Suprapubic skin (tissue), 4 donors: ENCODE measurements at regions not wholly inside any gene's neighbourhood (a gene's known extent, or its start where the extent isn't known, plus 50 kb on each side); places are given as distances from the start of the nearest gene placed in this dataset.
"Not testable (repeated sequence)": the region's sequence is repeated elsewhere in the genome, so short reads cannot be mapped to it uniquely, and the experiment has no call there.

Experiments used
- DNase-seq, 2 donors: peaks; one replicate each; pipeline ENCODE4 v3.0.0-alpha.2; 2019; ENCODE audit warnings: low spot score in 2 of 2
- H3K27ac ChIP-seq: fragments of 200-600 bp; sonication (generic); one replicate; pipeline ENCODE4 v1.5.1; 2019
- H3K27me3 ChIP-seq: fragments of 200-600 bp; sonication (generic); one replicate; pipeline ENCODE4 v1.5.1; 2019
- H3K36me3 ChIP-seq: fragments of 200-600 bp; sonication (generic); one replicate; pipeline ENCODE4 v1.5.1; 2019
- H3K4me1 ChIP-seq: fragments of 200-600 bp; sonication (generic); one replicate; pipeline ENCODE4 v1.5.1; 2019
- H3K4me3 ChIP-seq: fragments of 200-600 bp; sonication (generic); one replicate; pipeline ENCODE4 v1.5.1; 2019; ENCODE audit warnings: mild to moderate bottlenecking
- H3K9me3 ChIP-seq: fragments of 200-600 bp; sonication (generic); one replicate; pipeline ENCODE4 v1.5.1; 2019
- EP300 ChIP-seq: sonication (generic); formaldehyde crosslinking; IDR thresholded peaks from one replicate; pipeline ENCODE4 v1.6.1; 2017; ENCODE audit warnings: antibody characterized with exemption
- POLR2A ChIP-seq, 2 donors: fragments of 450-650 bp; IDR thresholded peaks; one replicate each; pipeline ENCODE4 v1.6.1; 2017; ENCODE audit warnings: antibody characterized with exemption in 2 of 2, mild to moderate bottlenecking in 2 of 2, moderate library complexity in 2 of 2
- POLR2AphosphoS5 ChIP-seq, 3 donors: sonication (generic); formaldehyde crosslinking; IDR thresholded peaks; one replicate each; pipeline ENCODE4 v1.6.1; 2017; ENCODE audit warnings: antibody characterized with exemption in 3 of 3
- WGBS: methylation state at CpG from one replicate; pipeline ENCODE4 v1.1.5; 2018; 5-methylcytosine and 5-hydroxymethylcytosine counted together
- TF ChIP-seq, protein P1 (sequence below), 2 donors: fragments of 200-600 bp in 1 of 2; fragments of 450-650 bp in 1 of 2; sonication (generic) in 1 of 2; IDR thresholded peaks; one replicate each; pipeline ENCODE4 v1.5.1; 2016 to 2019; ENCODE audit warnings: antibody characterized with exemption in 2 of 2, mild to moderate bottlenecking in 1 of 2, moderate library complexity in 1 of 2

DNA sequence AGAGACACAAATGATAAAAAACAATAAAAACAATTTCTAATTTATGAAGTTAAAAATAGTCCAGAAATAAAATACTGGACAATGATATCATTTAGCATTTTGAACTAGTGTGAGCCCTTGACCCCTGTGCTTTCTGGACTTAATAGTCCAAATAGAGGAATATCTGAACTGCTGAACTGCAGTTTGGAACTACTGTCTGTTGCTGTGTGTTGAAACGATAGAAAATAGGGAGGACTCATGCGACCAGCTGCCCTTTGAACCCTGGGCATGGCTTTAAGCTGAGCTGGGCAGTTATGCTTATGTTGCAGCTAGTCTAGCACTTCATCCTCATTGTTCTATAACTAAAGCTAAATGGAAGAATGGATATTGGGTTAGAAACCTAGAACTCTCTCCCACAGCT lies 99.5 kb downstream of the FMR1NB start:
- no peaks in the 10 kb centered on the region for H3K9me3 ChIP-seq
- no peaks in the 10 kb centered on the region for H3K4me1 ChIP-seq
- WGBS: 75% methylated on average over 2 of the region's 2 CpGs

GRCh38 chrX:148084611-148085010 lies 103.5 kb downstream of the FMR1NB start:
- TF ChIP-seq EP300 (no peak), POLR2AphosphoS5 (IDR thresholded peaks at IDR 0.05) (no peak), POLR2A (IDR thresholded peaks at IDR 0.05) (no peak)
- TF ChIP-seq, protein P1, sequence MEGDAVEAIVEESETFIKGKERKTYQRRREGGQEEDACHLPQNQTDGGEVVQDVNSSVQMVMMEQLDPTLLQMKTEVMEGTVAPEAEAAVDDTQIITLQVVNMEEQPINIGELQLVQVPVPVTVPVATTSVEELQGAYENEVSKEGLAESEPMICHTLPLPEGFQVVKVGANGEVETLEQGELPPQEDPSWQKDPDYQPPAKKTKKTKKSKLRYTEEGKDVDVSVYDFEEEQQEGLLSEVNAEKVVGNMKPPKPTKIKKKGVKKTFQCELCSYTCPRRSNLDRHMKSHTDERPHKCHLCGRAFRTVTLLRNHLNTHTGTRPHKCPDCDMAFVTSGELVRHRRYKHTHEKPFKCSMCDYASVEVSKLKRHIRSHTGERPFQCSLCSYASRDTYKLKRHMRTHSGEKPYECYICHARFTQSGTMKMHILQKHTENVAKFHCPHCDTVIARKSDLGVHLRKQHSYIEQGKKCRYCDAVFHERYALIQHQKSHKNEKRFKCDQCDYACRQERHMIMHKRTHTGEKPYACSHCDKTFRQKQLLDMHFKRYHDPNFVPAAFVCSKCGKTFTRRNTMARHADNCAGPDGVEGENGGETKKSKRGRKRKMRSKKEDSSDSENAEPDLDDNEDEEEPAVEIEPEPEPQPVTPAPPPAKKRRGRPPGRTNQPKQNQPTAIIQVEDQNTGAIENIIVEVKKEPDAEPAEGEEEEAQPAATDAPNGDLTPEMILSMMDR (IDR thresholded peaks at IDR 0.05): no peak
- no peaks in the 10 kb centered on the region for H3K9me3 ChIP-seq
- no peaks in the 10 kb centered on the region for H3K4me1 ChIP-seq
- no peaks in the 10 kb centered on the region for H3K36me3 ChIP-seq
- DNase-seq: no peak
- no peak overlapping the region for H3K4me3 ChIP-seq
- no peak overlapping the region for H3K27ac ChIP-seq
- H3K27me3 ChIP-seq: no peaks in the 10 kb centered on the region
- WGBS: 6% methylated on average over 1 of the region's 1 CpG

More for the DNA sequence above, 99.5 kb downstream of the FMR1NB start:
- Histone ChIP-seq H3K27ac (no peak overlapping the region), H3K36me3 (no peaks in the 10 kb centered on the region), H3K27me3 (no peaks in the 10 kb centered on the region), H3K4me3 (no peak overlapping the region)
- TF ChIP-seq, protein P1 (IDR thresholded peaks at IDR 0.05): no peak
- no peak for TF ChIP-seq POLR2AphosphoS5 (IDR thresholded peaks at IDR 0.05)
- no peak for TF ChIP-seq POLR2A (IDR thresholded peaks at IDR 0.05)
- no peak for TF ChIP-seq EP300
- DNase-seq: no peak

DNA sequence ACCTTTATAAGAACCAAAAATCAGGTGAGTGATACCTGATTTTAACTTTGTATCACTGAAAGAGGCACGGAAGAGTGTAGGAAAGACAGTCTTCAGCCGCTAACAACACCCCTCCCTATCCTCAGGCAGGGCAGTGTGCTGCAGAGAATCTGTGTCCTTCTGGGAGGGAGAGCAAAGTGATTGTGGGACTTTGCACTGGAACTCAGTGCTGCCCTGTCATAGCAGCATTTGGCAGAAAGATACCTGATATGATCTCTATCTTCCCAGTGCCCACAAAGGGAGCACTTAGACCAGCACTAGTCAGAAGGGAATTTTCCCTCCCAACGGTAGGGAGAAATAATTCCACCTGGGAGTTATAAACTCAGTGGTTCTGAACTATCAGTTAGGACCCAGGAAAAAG lies 139.0 kb downstream of the FMR1NB start:
- no peak for TF ChIP-seq POLR2AphosphoS5 (IDR thresholded peaks at IDR 0.05)
- TF ChIP-seq EP300: no peak
- TF ChIP-seq, protein P1 (IDR thresholded peaks at IDR 0.05): no peak
- no peak for TF ChIP-seq POLR2A (IDR thresholded peaks at IDR 0.05)
- Histone ChIP-seq H3K4me1 (no peaks in the 10 kb centered on the region), H3K27me3 (no peaks in the 10 kb centered on the region), H3K27ac (no peak overlapping the region), H3K36me3 (no peaks in the 10 kb centered on the region), H3K4me3 (no peak overlapping the region), H3K9me3 (no peaks in the 10 kb centered on the region)
- DNase-seq: no peak
- 51% methylated on average over 3 of the region's 3 CpGs for WGBS

- Histone ChIP-seq H3K27ac (no peak overlapping the region), H3K9me3 (no peaks in the 10 kb centered on the region), H3K27me3 (no peaks in the 10 kb centered on the region), H3K36me3 (no peaks in the 10 kb centered on the region), H3K4me1 (no peaks in the 10 kb centered on the region), H3K4me3 (no peak overlapping the region)
- TF ChIP-seq POLR2AphosphoS5 (IDR thresholded peaks at IDR 0.05): no peak
- DNase-seq: no peak
- WGBS: 65% methylated on average over 3 of the region's 3 CpGs
Observed at GRCh38 chrX:148120999-148121623, 140.0 kb downstream of the FMR1NB start.

- H3K9me3 ChIP-seq, H3K4me1 ChIP-seq, H3K4me3 ChIP-seq, H3K36me3 ChIP-seq, H3K27ac ChIP-seq, DNase-seq, H3K27me3 ChIP-seq: not testable (repeated sequence)
- WGBS: 81% methylated on average over 32 of the region's 35 CpGs
Observed at GRCh38 chrX:148128872-148129505, 147.9 kb downstream of the FMR1NB start.

DNA sequence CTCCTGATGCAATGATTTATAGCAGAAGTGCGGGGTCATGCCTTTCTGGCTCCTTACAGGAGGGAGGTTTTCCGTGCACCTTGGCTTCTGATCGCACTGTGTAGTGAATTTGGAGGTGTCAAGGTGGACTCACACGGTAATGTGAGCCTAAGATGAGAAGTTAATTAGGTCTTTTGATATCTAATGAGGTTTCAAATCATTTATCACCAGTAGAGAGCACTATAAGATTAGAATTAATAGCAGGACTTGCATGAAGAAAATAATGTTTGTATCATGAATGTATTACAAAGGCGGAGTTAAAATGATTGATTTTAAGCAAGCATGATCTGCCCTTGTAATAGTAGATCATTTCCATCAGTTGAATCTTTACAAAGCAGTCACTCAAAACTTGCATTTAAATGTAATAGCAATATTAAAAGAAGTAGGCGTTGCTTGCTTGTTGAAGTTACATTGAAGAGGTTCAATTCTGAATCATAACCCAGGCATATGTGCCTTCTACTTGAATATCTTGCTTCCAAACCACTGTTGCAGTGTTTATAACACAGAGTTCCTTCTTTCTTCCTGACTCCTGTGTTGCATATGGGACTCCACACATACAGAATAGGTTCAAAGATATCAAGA lies 152.1 kb downstream of the FMR1NB start:
- 35% methylated on average over 6 of the region's 6 CpGs for WGBS
- H3K4me3 ChIP-seq: no peak overlapping the region
- H3K4me1 ChIP-seq: no peaks in the 10 kb centered on the region
- no peaks in the 10 kb centered on the region for H3K36me3 ChIP-seq
- TF ChIP-seq POLR2A (IDR thresholded peaks at IDR 0.05): no peak
- TF ChIP-seq EP300: no peak
- TF ChIP-seq, protein P1 (IDR thresholded peaks at IDR 0.05): no peak
- no peak for TF ChIP-seq POLR2AphosphoS5 (IDR thresholded peaks at IDR 0.05)
- H3K27ac ChIP-seq: no peak overlapping the region
- DNase-seq: no peak
- no peaks in the 10 kb centered on the region for H3K9me3 ChIP-seq
- H3K27me3 ChIP-seq: no peaks in the 10 kb centered on the region
